Adrenal gland (tissue), 5 donors: ENCODE measurements at regions not wholly inside any gene's neighbourhood (a gene's known extent, or its start where the extent isn't known, plus 50 kb on each side); places are given as distances from the start of the nearest gene placed in this dataset.

Experiments
- CTCF ChIP-seq, 6 experiments: fragments of 450-650 bp in 4 of 6; fragments of 200-600 bp in 2 of 6; sonication (generic) in 1 of 6; IDR thresholded peaks; 1 replicate in 5 of 6; 2 replicates in 1 of 6; pipeline versions ENCODE4 v1.5.1 to v1.8.0; 2016 to 2021; ENCODE audit warnings: antibody characterized with exemption in 6 of 6, mild to moderate bottlenecking in 2 of 6, moderate library complexity in 1 of 6
- POLR2A ChIP-seq, 2 donors: fragments of 450-650 bp; IDR thresholded peaks; one replicate each; pipeline ENCODE4 v1.6.1; 2017; ENCODE audit warnings: antibody characterized with exemption in 2 of 2, mild to moderate bottlenecking in 2 of 2, moderate library complexity in 1 of 2
- donor health status: DM: no; HTN: no; CAD: no.

GRCh38 chr15:62626903-62627302 is 415.6 kb upstream of the TPM1 start:
- TF ChIP-seq CTCF (IDR thresholded peaks at IDR 0.05) (no peak), POLR2A (IDR thresholded peaks at IDR 0.05) (no peak)
